HG02571 (cell line): ENCODE measurements at regions not wholly inside any gene's neighbourhood (a gene's known extent, or its start where the extent isn't known, plus 50 kb on each side); places are given as distances from the start of the nearest gene placed in this dataset.
A peak's percentile ranks its signal among the peaks of the same experiment; 100 is the strongest.

Experiments
- ATAC-seq: cut with Tn5 transposase; IDR thresholded peaks from one replicate; pipeline ENCODE4 v1.9.1; 2021; ENCODE audit warnings: mild to moderate bottlenecking, moderate library complexity; ENCODE audit not compliant: unreplicated experiment

- no peak for ATAC-seq
Measured at GRCh38 chr2:79359419-79359818, 153.4 kb upstream of the CTNNA2 start.

- no peak for ATAC-seq
Measured at GRCh38 chr2:79355569-79355968, 157.3 kb upstream of the CTNNA2 start.

DNA sequence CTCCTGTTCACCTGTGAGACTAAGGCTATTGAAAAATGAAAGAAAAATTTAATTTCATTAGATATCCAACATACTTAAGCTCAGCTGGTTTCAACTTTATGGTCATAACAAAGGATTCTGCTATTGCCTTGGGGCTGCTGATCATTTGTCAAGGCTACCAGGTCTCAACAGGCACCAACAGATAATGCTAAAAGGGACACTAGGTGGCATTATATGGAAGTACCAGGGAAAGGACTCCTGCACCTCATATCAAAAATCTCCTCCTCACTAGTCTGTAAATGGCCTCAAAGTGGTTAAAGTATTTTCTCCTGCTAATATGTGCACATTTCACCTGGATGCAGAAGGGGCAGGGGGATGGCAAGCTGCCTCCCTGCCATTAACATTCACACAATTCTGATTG is 167.9 kb upstream of the REG3A start:
- no peak for ATAC-seq

GRCh38 chr2:79320871-79321270 is 161.3 kb upstream of the REG3A start:
- ATAC-seq = no peak

DNA sequence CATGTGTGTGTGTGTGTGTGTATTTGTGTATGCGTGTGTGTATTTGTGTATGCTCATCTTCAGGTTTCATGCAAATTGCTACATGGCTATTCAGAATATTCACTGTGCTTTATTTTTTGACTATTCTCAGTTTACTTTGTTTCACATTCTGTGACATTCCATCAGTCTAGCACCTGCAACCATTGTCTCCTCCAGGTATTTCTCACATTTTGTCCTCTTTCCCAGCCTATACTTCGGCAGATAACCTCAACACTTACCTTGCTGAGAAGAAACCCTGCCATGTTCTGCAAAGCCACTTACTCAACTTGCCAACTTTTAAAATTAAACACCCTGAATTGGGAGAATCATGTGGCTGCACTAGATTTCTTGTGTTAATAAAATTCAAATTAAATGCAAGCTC is 135.4 kb upstream of the REG3A start:
- ATAC-seq = no peak

- no peak for ATAC-seq
Measured at GRCh38 chr2:79292958-79293315, 133.4 kb upstream of the REG3A start.

DNA sequence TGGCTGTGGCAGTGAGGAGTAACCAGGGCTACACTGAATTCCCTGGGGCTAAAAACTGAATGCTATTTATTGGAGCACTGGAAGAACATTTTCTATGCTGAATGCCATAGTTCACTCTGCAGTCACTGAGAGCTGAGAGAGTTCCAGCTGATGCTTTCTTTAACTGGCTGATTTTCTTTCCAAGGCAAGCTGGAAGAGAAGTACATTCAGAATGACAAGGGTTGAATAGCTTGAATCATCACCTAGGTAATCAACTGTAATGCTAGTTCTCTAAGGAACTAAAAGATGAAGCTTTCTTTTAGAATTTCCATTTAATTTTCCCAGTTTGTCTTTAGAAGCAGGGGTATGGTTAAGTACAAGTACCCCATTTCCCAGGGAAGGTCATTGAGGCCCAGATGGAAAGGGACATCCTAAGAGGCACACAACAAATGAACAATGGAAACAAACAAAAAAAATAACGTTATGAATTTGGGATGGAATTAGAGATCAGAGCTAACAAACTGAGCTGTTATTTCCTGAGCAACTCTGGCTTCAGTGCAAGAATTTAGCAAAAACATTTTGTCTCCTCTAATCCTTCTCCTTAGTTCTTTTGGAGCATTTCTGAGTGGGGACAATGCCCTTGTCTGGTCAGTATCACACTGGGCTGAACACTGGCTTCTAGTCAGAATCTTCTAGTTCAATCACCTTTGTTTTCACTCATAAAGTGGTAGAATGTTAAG is 132.8 kb upstream of the REG3A start:
- ATAC-seq = no peak

- ATAC-seq = no peak
Measured at GRCh38 chr2:79275863-79276262, 116.3 kb upstream of the REG3A start.

DNA sequence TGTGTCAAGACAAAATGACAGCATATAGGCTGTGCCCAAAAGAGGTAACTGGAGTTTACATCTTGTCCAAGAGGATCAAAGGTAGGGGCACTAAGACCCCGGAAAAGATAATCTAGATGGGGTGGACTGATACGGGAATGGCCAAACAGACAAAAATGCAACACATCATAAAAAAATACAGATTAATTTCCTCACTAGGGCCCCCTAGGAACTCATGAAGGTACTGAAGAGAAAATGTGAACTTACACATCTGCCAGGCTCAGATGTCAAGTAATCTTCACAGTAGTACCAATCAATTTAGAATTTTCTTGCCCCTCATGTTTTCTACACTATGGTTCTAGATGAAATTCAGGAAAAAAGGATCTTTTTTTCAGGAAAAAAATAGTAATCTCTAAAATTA is 115.6 kb upstream of the REG3A start:
- no peak for ATAC-seq

DNA sequence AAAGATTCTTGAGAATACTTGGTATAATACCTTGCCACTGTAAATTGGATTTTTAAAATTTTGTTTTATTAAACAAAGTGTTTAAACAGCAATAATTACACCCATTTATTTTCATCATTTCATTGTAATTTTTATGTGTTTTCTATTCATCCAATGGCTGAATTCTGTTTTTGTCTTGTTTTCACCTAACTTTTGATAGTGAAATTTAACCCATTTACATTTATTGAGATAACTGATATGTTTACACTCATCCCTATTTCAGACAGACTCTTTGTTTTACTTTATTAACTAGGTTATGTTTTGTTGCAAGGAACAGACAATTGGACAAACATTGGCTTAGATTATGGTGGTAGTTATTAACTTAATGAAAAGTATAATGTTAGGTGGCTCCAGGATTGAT is 113.1 kb upstream of the REG3A start:
- no peak for ATAC-seq

GRCh38 chr2:79271456-79271855 is 111.9 kb upstream of the REG3A start:
- ATAC-seq = no peak

- ATAC-seq = no peak
Measured at GRCh38 chr2:79260848-79261247, 101.3 kb upstream of the REG3A start.

GRCh38 chr2:79259959-79260358 is 100.4 kb upstream of the REG3A start:
- no peak for ATAC-seq

DNA sequence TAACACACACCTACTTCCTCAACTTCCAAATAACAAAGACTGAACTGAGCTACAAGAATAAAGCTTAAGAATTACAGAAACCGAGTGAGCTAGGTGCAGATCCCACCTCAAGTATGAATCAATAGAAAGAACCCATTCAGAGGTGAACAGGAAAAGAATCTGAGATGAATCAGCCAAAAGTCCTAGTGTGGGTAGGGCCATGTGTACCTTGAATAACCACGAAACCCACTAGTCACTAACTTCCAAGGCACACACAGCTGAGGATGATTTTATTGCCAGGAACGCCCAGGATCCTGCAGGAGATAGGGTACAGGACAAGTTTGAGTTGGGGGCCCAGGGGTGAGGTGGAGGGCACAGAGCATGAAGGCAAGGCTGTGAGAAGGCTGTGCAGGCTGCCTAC is 99.7 kb upstream of the REG3A start:
- no peak for ATAC-seq

DNA sequence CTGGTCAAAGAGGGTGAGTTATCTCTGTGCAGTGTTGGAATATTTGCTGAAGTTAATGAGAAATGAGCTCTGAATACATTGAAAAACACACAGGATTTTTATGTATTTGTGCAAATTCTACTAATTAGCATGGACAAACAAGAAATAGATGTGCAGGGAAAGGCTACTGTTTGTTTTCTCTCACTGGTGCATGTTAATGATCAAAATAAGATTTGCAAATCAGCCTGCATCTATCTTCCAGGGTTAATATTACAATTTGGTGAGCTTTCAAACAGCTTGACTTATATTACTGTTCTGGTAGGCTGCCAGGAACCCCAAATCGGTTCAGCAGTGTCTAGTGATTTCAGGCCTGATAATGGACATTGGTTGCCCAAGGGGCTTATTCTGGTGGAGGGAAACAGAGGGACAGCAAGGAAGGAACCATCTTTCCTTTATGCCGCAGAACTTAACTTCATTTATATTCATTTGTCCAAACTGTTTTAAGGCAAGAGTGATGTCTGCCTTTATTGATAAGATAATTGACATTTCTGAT is 93.8 kb upstream of the REG3A start:
- ATAC-seq = no peak

DNA sequence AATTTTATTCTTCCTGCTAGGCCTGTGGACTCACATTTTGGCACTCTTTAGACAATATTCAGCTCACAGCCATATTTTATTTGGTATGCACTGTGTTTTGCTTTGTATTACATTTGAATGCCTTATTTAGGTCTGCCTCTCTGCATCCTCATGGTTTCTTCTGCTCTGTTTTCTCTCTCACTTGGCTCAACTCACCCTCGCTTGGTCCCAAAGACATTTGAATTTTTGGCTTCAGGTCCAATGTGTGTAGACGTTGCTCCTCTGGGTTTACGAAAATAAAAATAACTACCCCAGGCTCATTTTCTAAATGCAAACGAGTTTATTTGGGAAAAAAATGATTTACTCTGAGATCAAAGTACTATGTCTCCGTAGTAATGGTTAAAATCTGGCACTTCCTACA is 91.1 kb upstream of the REG3A start:
- no peak for ATAC-seq

DNA sequence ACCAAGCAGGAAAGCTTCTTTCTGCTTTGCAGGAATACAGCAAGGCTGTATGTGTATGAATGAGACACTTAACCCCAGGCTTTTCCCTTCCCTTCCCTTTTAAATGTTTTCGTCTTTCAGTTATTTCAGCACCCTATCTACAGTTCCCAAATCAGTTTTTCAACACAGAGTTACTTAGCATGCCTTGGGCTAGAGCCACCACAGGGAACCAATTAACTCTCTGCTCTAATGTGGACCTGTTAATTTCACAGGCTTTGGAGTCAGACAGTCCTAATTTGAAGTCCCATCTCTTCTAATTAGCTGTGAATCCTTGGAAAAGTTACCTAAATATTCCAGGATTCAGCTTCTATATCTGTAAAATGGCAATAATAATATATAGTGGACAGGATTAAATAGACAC is 89.2 kb upstream of the REG3A start:
- ATAC-seq = no peak

- ATAC-seq = no peak
Measured at GRCh38 chr2:79235135-79235534, 75.6 kb upstream of the REG3A start.

DNA sequence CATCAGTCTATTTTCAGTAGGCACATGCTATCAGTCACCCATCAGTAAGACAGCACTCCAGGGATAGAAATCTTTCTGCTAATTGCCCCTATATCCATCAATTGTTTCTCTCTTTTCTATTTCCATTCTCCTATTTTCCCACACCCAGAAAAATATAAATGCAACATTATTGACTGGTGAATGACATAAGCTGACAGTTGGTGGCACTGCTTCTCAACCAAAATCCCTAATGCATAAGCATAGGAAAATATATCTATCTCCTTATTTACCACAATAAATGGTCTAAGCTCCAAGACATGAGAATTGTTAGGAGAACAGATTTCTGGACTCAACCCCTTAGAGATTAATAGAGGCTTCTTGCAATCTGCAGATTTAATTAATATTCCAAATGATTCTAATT is 64.0 kb upstream of the REG3A start:
- no peak for ATAC-seq

DNA sequence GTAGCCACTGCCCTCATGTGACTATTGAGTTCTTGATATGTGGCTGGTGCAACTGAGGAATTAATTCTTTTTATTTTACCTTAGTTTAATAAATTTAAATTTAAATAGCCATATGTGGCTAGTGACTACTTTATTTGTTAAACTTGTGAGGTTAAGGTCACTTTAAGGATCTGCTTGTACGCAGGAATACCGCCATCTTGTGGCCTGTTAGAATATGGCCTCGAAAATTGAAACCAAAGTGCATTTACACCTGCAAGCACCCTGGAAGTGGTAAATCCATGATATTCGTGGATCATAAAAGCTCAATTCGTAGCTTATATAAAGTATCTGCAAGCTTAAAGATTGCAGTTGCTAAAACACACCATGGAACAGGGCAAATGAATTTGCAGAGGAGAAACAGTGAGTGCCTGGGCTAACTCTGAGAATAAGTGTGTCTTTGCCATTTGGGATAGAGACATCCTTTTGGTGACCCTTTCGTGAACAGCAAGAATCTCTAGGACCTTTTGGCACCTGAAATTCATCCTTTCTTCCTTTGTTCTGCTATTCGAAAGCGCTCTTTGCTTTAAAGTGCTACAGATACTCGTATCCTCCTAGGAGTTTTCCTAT is 59.9 kb upstream of the REG3A start:
- ATAC-seq = peak; percentile 79

GRCh38 chr2:79210274-79210917 is 50.8 kb upstream of the REG3A start:
- ATAC-seq = no peak
